Skeletal muscle tissue (tissue), 3 donors: ENCODE measurements at regions not wholly inside any gene's neighbourhood (a gene's known extent, or its start where the extent isn't known, plus 50 kb on each side); places are given as distances from the start of the nearest gene placed in this dataset.
"Not testable (repeated sequence)": the region's sequence is repeated elsewhere in the genome, so short reads cannot be mapped to it uniquely, and the experiment has no call there.

Experiments
- H3K27ac ChIP-seq: one replicate; pipeline ENCODE4 v1.7.0; 2013; ENCODE audit warnings: mild to moderate bottlenecking, low read depth, low read length, inconsistent platforms
- H3K27me3 ChIP-seq, 3 donors: one replicate each; pipeline ENCODE4 v1.7.0; 2013; ENCODE audit warnings: low read length in 3 of 3; ENCODE audit not compliant: control insufficient read depth in 3 of 3, insufficient read depth in 3 of 3
- H3K36me3 ChIP-seq, 3 donors: one replicate each; pipeline ENCODE4 v1.7.0; 2013; ENCODE audit warnings: low read length in 3 of 3; ENCODE audit not compliant: control insufficient read depth in 3 of 3, insufficient read depth in 3 of 3
- H3K4me1 ChIP-seq, 3 donors: one replicate each; pipeline ENCODE4 v1.7.0; 2013; ENCODE audit warnings: low read length in 3 of 3, mild to moderate bottlenecking in 3 of 3; ENCODE audit not compliant: control insufficient read depth in 3 of 3, insufficient read depth in 3 of 3
- H3K4me3 ChIP-seq, 3 donors: one replicate each; pipeline ENCODE4 v1.7.0; 2013; ENCODE audit warnings: low read length in 3 of 3
- H3K9ac ChIP-seq, 3 donors: one replicate each; pipeline ENCODE4 v1.7.0; 2013; ENCODE audit warnings: low read length in 3 of 3, mild to moderate bottlenecking in 3 of 3, moderate library complexity in 2 of 3, low read depth in 1 of 3
- H3K9me3 ChIP-seq, 3 donors: one replicate each; pipeline ENCODE4 v1.7.0; 2013; ENCODE audit warnings: low read length in 3 of 3; ENCODE audit not compliant: control insufficient read depth in 3 of 3
- donor health status: Osteomylitis.

GRCh38 chr11:57942808-57943207 is 80.9 kb upstream of the OR9Q1 start:
- Histone ChIP-seq H3K4me3 (no peak overlapping the region), H3K27me3 (no peaks in the 10 kb centered on the region), H3K27ac (no peak overlapping the region), H3K9ac (no peak overlapping the region), H3K9me3 (no peaks in the 10 kb centered on the region), H3K4me1 (no peaks in the 10 kb centered on the region), H3K36me3 (no peaks in the 10 kb centered on the region)

DNA sequence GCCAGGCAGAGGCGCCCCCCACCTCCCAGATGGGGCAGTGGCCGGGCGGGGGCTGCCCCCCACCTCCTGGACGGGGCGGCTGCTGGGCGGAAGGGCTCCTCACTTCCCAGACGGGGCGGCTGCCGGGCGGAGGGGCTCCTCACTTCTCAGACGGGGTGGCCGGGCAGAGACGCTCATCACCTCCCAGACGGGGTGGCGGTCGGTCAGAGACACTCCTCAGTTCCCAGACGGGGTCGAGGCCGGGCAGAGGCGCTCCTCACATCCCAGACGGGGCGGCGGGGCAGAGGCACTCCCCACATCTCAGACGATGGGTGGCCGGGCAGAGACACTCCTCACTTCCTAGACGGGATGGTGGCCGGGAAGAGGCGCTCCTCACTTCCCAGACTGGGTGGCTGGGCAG is 79.9 kb upstream of the OR9Q1 start:
- H3K4me3 ChIP-seq, H3K27me3 ChIP-seq, H3K36me3 ChIP-seq, H3K9me3 ChIP-seq, H3K9ac ChIP-seq, H3K4me1 ChIP-seq, H3K27ac ChIP-seq: not testable (repeated sequence)

GRCh38 chr11:57946628-57947027 is 77.1 kb upstream of the OR9Q1 start:
- no peaks in the 10 kb centered on the region for H3K36me3 ChIP-seq
- no peak overlapping the region for H3K9ac ChIP-seq
- no peak overlapping the region for H3K4me3 ChIP-seq
- H3K9me3 ChIP-seq: no peaks in the 10 kb centered on the region
- H3K4me1 ChIP-seq: no peaks in the 10 kb centered on the region
- no peaks in the 10 kb centered on the region for H3K27me3 ChIP-seq
- no peak overlapping the region for H3K27ac ChIP-seq

GRCh38 chr11:57964660-57965059 is 59.0 kb upstream of the OR9Q1 start:
- Histone ChIP-seq H3K36me3 (no peaks in the 10 kb centered on the region), H3K9ac (no peak overlapping the region), H3K27ac (no peak overlapping the region), H3K4me3 (no peak overlapping the region), H3K4me1 (no peaks in the 10 kb centered on the region), H3K27me3 (no peaks in the 10 kb centered on the region), H3K9me3 (no peaks in the 10 kb centered on the region)

- Histone ChIP-seq H3K9ac (no peak overlapping the region), H3K36me3 (no peaks in the 10 kb centered on the region), H3K27me3 (no peaks in the 10 kb centered on the region), H3K4me3 (no peak overlapping the region), H3K9me3 (no peaks in the 10 kb centered on the region), H3K27ac (no peak overlapping the region), H3K4me1 (no peaks in the 10 kb centered on the region)
Observed at GRCh38 chr11:57971272-57972012, 52.2 kb upstream of the OR9Q1 start.

GRCh38 chr11:57972013-57972367 is 51.7 kb upstream of the OR9Q1 start:
- Histone ChIP-seq H3K36me3 (no peaks in the 10 kb centered on the region), H3K9me3 (no peaks in the 10 kb centered on the region), H3K4me3 (no peak overlapping the region), H3K4me1 (no peaks in the 10 kb centered on the region), H3K27me3 (no peaks in the 10 kb centered on the region), H3K27ac (no peak overlapping the region), H3K9ac (no peak overlapping the region)
